ENCODE measurements at regions not wholly inside any gene's neighbourhood (a gene's known extent, or its start where the extent isn't known, plus 50 kb on each side); places are given as distances from the start of the nearest gene placed in this dataset.
"Not testable (repeated sequence)": the region's sequence is repeated elsewhere in the genome, so short reads cannot be mapped to it uniquely, and the experiment has no call there.

DNA sequence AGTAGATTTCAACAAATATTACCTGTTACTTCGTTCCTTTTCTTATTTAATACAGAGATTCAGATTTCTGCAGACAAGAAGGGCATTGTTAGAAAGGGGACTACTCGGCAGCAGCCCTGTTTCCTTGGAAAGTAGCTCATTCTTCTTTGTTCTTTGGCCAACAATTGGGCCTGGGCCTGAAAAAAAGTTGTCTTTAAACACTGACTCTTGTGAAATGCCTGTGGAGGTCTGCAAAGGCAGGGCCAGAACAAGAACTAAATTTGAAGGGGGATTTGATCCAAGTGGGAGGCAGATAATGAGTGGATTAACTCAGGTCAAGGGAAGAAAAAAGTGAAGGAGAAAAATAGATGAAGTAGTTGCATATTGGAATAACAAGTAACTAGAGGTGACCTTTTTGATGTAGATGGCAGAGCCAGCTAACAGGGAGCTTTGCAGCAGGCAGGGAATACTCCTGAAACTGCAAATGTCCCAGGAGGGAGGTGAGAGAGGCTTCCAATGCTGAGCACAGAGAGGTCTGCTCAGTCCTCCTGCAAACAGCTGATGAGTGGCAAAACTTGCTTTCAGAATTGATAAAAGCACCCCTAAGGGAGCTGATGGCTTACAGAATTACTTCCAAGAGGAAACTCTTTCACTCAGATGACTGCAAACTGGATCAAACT is 393.2 kb upstream of the HS3ST1 start:
- DNase-seq (ENCODE audit: extremely low read depth, low read depth) = no peak

DNA sequence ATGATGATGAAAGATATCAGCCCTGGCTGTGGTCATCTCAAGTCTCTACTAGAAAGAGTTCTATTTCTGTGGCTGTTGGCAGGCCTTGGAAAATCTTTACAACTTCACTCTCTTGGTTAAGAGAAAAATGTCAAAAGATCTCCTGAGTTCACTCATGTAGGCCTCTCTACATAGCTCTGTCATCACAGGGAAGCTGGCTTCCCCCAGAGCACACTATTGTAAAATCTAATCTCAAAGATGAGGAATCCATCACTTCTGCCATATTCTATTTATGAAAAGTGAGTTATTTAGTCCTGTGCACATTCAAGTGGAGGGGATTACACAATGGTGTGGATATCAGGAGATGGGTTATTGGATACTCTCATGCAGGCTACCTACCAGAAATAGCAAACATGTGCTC is 388.4 kb upstream of the HS3ST1 start:
- no peak for DNase-seq (ENCODE audit: extremely low read depth, low read depth)

DNA sequence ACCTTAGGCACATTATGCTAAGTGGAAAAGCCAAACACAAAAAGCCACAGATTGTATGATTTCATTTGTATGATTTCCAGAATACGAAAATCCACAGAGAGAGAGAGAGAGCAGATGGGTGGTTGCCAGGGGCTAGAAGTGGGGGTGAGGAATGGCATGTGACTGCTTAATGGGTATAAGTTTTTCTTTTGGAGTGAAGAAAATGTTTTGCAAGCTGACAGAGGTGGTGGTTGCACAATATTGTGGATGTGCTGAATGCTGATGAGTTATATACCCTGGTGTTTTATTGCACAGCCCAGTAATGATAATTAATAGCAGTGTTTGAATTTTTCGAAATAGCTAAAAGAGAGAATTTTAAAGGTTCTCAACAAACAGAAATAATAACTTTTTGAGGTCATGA is 386.1 kb upstream of the HS3ST1 start:
- DNase-seq (ENCODE audit: extremely low read depth, low read depth) = no peak

DNA sequence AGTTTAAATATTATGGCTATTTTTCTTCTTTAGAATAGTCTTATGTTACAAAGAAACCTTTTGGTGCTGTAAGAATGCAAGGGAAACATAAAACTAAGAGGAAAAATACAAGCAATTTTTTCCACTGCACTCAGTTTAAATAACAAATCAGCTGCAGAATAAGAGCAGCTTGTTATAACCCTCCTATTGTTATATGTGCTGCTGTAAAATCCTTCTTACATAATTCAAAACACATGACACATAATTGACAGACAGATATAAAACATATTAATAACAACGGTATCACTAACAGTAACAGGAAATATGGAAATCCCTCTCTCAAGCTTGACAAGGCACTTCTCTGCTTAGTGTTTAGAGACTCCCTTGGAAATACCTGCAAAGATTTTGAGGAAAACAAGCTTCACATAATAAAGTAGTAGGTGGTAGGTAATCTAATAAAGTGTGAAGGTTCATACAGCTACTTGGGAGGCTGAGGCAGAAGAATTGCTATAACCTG is 385.3 kb upstream of the HS3ST1 start:
- DNase-seq (ENCODE audit: extremely low read depth, low read depth) = no peak

GRCh38 chr4:11811521-11811920 is 382.8 kb upstream of the HS3ST1 start:
- not testable (repeated sequence) for DNase-seq (ENCODE audit: extremely low read depth, low read depth)

DNA sequence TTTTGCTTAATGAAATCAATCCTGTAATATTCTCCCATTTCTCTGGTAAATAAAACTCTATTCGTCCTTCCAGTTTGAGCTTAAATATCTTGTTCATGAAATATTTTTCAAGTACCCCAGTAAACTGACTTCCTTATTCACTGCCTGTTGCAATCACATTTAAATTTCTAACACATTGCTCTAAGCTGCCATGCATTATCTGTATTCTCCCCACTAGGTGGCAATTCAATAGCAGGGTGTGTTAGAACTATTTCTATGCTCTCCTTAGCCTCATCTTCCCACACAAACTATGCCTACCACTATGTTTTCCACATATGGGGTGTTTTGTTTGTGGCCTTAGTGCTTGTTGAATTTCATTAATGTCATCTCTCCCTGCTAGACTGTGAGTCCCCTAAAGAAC is 377.1 kb upstream of the HS3ST1 start:
- peak; percentile 8 for DNase-seq (ENCODE audit: extremely low read depth, low read depth)

GRCh38 chr4:11801466-11802446 is 373.1 kb upstream of the HS3ST1 start:
- DNase-seq (ENCODE audit: extremely low read depth, low read depth) = no peak

DNA sequence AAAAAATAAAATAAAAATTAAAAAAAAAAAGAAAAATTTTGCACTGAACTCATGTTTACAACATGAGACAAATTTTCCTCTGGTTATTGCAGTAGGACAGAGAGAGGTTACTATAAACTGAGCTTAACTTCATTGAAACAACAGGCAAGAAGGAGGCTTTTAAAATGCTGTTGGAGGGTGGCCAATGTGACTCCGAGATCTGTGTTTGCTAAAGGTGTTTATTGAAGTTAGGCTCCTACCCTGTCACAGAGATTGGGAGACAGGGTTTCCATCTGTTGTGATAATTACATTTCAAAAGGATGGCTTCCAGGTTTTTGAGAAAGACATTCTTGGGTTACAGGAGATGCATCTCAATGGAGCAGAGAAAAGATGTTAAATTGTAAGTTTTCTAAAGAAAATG is 370.5 kb upstream of the HS3ST1 start:
- no peak for DNase-seq (ENCODE audit: extremely low read depth, low read depth)

GRCh38 chr4:11791797-11792196 is 363.1 kb upstream of the HS3ST1 start:
- no peak for DNase-seq (ENCODE audit: extremely low read depth, low read depth)

DNA sequence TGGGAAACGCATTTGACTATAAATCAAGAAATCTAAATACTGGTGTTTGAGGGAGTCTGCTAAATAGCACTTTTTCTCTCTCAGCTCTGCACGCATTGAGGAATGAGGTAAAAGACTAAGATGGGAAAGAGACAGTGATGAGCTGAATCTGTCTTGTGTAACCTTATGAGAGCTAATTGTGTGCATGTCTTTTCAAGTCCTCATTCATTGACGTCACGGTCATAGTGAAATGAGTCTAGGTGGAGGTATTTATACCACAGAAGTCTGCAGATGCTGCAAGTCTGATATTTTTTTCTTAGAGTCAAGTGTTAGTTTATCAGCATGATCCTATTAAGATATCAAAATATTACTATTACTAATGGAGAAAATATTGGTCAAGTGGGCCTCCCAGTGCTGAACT is 361.5 kb upstream of the HS3ST1 start:
- DNase-seq (ENCODE audit: extremely low read depth, low read depth) = no peak

DNA sequence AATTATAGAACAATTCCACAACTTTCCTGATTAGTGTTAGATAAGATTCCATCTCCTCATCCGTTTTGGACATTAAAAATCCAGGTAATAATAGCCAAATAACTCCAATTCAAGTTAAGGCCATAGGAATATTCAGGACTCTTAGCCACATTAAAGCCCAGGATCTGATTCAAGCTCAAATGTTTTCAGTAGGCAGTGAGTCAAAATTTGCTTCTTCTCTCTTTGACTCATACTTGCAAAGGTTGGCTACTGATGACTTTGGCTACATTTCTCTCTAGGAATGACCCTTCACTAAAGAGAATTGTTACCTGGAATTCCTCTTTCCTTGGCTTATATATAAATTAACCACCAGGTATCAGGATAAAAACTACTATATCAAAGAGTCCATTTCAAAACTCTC is 354.9 kb upstream of the HS3ST1 start:
- no peak for DNase-seq (ENCODE audit: extremely low read depth, low read depth)

- DNase-seq (ENCODE audit: extremely low read depth, low read depth) = no peak
Measured at GRCh38 chr4:11782859-11783258, 354.2 kb upstream of the HS3ST1 start.

- DNase-seq (ENCODE audit: extremely low read depth, low read depth) = no peak
Measured at GRCh38 chr4:11777447-11777846, 348.8 kb upstream of the HS3ST1 start.

- no peak for DNase-seq (ENCODE audit: extremely low read depth, low read depth)
Measured at GRCh38 chr4:11774346-11774745, 345.7 kb upstream of the HS3ST1 start.

GRCh38 chr4:11773798-11774197 is 345.1 kb upstream of the HS3ST1 start:
- DNase-seq (ENCODE audit: extremely low read depth, low read depth) = no peak

DNA sequence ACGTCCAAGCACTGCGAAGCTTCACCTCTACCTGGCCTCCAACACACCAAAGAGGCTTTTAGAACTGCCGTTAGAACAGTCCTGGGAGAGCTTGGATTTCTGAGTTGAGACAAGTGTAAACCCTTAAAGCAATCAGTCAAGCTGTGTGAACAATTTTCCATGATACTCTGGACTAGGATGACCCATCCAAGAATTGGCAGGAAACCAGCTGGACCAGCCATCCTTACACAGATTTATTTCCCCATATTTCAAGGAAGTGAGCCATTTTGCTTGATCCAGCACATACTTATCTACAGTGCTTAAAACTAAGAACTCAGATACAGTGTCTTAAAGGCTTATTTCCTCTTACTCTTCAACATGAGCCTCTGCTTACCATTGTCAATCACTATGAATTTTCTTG is 340.7 kb upstream of the HS3ST1 start:
- no peak for DNase-seq (ENCODE audit: extremely low read depth, low read depth)

DNA sequence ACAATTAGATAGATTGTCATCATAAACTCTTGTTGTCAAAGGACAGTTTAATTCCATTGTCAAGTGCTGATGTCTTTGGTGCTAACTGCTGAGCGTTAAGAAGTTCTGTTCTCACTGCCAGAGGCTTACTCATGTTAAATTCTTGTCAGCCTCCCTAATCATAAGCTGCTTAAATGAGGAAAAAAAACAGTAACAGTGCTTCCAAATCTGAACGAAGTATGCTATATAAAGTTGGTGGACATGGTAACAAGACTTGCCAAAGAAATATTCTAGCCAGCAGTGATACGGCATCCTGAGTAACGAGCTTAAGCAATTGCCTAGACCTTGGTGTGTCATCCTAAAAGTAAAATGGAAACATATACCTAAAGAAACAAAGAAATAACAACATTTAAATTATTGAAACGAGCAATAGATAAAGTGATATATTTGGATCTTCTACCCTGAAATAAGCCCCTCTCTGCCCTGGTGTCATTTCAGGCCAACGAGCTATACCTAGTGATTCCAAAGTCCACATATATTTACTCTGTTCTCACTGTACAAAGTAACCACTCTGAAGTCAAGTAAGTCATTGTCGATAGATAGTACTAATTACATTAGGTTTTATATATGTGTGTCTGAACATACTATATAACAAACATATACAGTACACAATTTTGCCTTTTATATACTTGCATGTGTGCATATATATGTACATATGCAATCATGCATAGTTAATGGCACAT is 339.7 kb upstream of the HS3ST1 start:
- DNase-seq (ENCODE audit: extremely low read depth, low read depth) = no peak

DNA sequence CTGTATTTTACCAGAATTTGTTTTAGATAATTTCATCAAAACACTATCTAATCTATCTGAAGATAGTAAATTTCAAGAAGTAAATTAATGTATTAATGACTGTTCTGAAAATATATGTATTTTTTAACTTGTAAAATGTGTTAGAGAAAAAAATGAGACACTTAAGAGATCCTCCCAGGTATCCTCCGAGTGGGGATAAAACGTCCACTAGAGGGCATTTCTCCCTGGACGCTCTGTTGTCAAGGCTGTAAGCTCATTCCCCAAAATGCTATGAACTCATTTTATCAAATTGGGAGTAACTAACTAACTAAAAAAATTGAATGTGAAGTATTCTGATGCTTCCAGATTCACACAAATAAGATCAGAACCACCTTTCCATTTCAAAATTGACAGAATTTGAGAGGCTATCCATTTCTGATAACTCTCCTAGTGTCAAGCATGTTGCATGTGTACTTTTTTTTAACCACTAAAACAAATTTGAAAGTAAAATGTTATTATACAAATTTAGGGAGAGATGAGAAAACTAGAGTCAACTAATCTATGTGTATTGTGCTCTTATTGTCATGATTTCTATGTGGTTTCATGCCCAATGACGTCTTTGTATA is 337.3 kb upstream of the HS3ST1 start:
- DNase-seq (ENCODE audit: extremely low read depth, low read depth) = peak; percentile 5

- no peak for DNase-seq (ENCODE audit: extremely low read depth, low read depth)
Measured at GRCh38 chr4:11748164-11748872, 319.6 kb upstream of the HS3ST1 start.

GRCh38 chr4:11746734-11747133 is 318.0 kb upstream of the HS3ST1 start:
- no peak for DNase-seq (ENCODE audit: extremely low read depth, low read depth)
